ENCODE measurements at regions not wholly inside any gene's neighbourhood (a gene's known extent, or its start where the extent isn't known, plus 50 kb on each side); places are given as distances from the start of the nearest gene placed in this dataset.

- H3K4me3 ChIP-seq = no peak overlapping the region
- H3K27ac ChIP-seq = no peak overlapping the region
- TF ChIP-seq CTCF (IDR thresholded peaks at IDR 0.05; ENCODE audit: low read depth, low read length) = no peak
- peak in 1 of 2 donors; percentile 48 for DNase-seq (ENCODE audit: low read depth in 1 of 2, low spot score in 1 of 2)
- H3K36me3 ChIP-seq = no peaks in the 10 kb centered on the region
- H3K9me3 ChIP-seq (ENCODE audit: low read depth) = no peaks in the 10 kb centered on the region
- no peaks in the 10 kb centered on the region for H3K27me3 ChIP-seq
- H3K4me1 ChIP-seq (ENCODE audit: low read depth) = peaks cover 38% of the 10 kb centered on the region
Measured at GRCh38 chr13:97121894-97122293, 100.2 kb upstream of the MBNL2 start.

GRCh38 chr13:97122381-97122996 lies 99.6 kb upstream of the MBNL2 start:
- no peak for TF ChIP-seq CTCF (IDR thresholded peaks at IDR 0.05; ENCODE audit: low read depth, low read length)
- H3K4me3 ChIP-seq = no peak overlapping the region
- peak in 1 of 2 donors; percentile 78 for DNase-seq (ENCODE audit: low read depth in 1 of 2, low spot score in 1 of 2)
- no peak overlapping the region for H3K27ac ChIP-seq
- no peaks in the 10 kb centered on the region for H3K9me3 ChIP-seq (ENCODE audit: low read depth)
- H3K36me3 ChIP-seq = no peaks in the 10 kb centered on the region
- H3K27me3 ChIP-seq = no peaks in the 10 kb centered on the region
- H3K4me1 ChIP-seq (ENCODE audit: low read depth) = peaks cover 32% of the 10 kb centered on the region

- no peaks in the 10 kb centered on the region for H3K27me3 ChIP-seq
- peaks cover 28% of the 10 kb centered on the region for H3K4me1 ChIP-seq (ENCODE audit: low read depth)
- no peak for TF ChIP-seq CTCF (IDR thresholded peaks at IDR 0.05; ENCODE audit: low read depth, low read length)
- H3K27ac ChIP-seq = no peak overlapping the region
- no peak for DNase-seq (ENCODE audit: low read depth in 1 of 2, low spot score in 1 of 2)
- no peaks in the 10 kb centered on the region for H3K9me3 ChIP-seq (ENCODE audit: low read depth)
- H3K36me3 ChIP-seq = no peaks in the 10 kb centered on the region
- H3K4me3 ChIP-seq = no peak overlapping the region
Measured at GRCh38 chr13:97124206-97124605, 97.9 kb upstream of the MBNL2 start.

GRCh38 chr13:97124915-97125809 lies 97.0 kb upstream of the MBNL2 start:
- no peaks in the 10 kb centered on the region for H3K36me3 ChIP-seq
- peak; percentile 65 to 75 for DNase-seq (ENCODE audit: low read depth in 1 of 2, low spot score in 1 of 2)
- TF ChIP-seq CTCF (IDR thresholded peaks at IDR 0.05; ENCODE audit: low read depth, low read length) = peak; percentile 11
- H3K27me3 ChIP-seq = no peaks in the 10 kb centered on the region
- peak overlapping the region; percentile 68 for H3K27ac ChIP-seq
- peaks cover 28% of the 10 kb centered on the region for H3K4me1 ChIP-seq (ENCODE audit: low read depth)
- no peak overlapping the region for H3K4me3 ChIP-seq
- H3K9me3 ChIP-seq (ENCODE audit: low read depth) = no peaks in the 10 kb centered on the region

- peak in 1 of 2 donors; percentile 54 for DNase-seq (ENCODE audit: low read depth in 1 of 2, low spot score in 1 of 2)
- H3K4me1 ChIP-seq (ENCODE audit: low read depth) = peaks cover 28% of the 10 kb centered on the region
- peak overlapping the region; percentile 68 for H3K27ac ChIP-seq
- H3K4me3 ChIP-seq = no peak overlapping the region
- H3K9me3 ChIP-seq (ENCODE audit: low read depth) = no peaks in the 10 kb centered on the region
- no peaks in the 10 kb centered on the region for H3K27me3 ChIP-seq
- H3K36me3 ChIP-seq = no peaks in the 10 kb centered on the region
- TF ChIP-seq CTCF (IDR thresholded peaks at IDR 0.05; ENCODE audit: low read depth, low read length) = no peak
Measured at GRCh38 chr13:97125810-97126738, 96.1 kb upstream of the MBNL2 start.
